Liver (tissue), 8 donors: ENCODE measurements at regions not wholly inside any gene's neighbourhood (a gene's known extent, or its start where the extent isn't known, plus 50 kb on each side); places are given as distances from the start of the nearest gene placed in this dataset.

Experiments
- DNase-seq: peaks from one replicate; pipeline ENCODE4 v3.0.0-alpha.2; 2017; ENCODE audit warnings: low spot score
- H3K27ac ChIP-seq, 2 donors: one replicate each; pipeline ENCODE4 v1.7.0; 2013; ENCODE audit warnings: inconsistent platforms in 2 of 2, low read length in 2 of 2, control low read depth in 1 of 2, low read depth in 1 of 2, mild to moderate bottlenecking in 1 of 2
- H3K27me3 ChIP-seq, 4 donors: one replicate each; pipeline versions ENCODE4 v1.6.1 to v1.7.0; 2013; ENCODE audit warnings: low read length in 3 of 4, inconsistent platforms in 1 of 4, mild to moderate bottlenecking in 1 of 4, moderate library complexity in 1 of 4; ENCODE audit not compliant: control insufficient read depth in 4 of 4, insufficient read depth in 4 of 4
- H3K36me3 ChIP-seq, 4 donors: one replicate each; pipeline versions ENCODE4 v1.6.1 to v1.7.0; 2013; ENCODE audit warnings: low read length in 3 of 4, mild to moderate bottlenecking in 3 of 4, low read depth in 1 of 4, moderate library complexity in 1 of 4; ENCODE audit not compliant: control insufficient read depth in 4 of 4, insufficient read depth in 3 of 4
- H3K4me1 ChIP-seq, 4 donors: one replicate each; pipeline versions ENCODE4 v1.6.1 to v1.7.0; 2013; ENCODE audit warnings: low read length in 3 of 4, mild to moderate bottlenecking in 3 of 4, moderate library complexity in 1 of 4; ENCODE audit not compliant: control insufficient read depth in 4 of 4, insufficient read depth in 4 of 4
- H3K4me3 ChIP-seq, 3 donors: one replicate each; pipeline versions ENCODE4 v1.6.1 to v1.7.0; 2013; ENCODE audit warnings: low read length in 3 of 3, control low read depth in 1 of 3, low read depth in 1 of 3, mild to moderate bottlenecking in 1 of 3
- H3K9ac ChIP-seq, 2 donors: one replicate each; pipeline ENCODE4 v1.7.0; 2013; ENCODE audit warnings: low read length in 2 of 2, mild to moderate bottlenecking in 2 of 2, moderate library complexity in 2 of 2, control low read depth in 1 of 2, low read depth in 1 of 2
- H3K9me3 ChIP-seq, 4 donors: one replicate each; pipeline versions ENCODE4 v1.6.1 to v1.7.0; 2013; ENCODE audit warnings: low read length in 3 of 4; ENCODE audit not compliant: control insufficient read depth in 4 of 4
- CTCF ChIP-seq: fragments of 150-350 bp; IDR thresholded peaks from 2 replicates; pipeline ENCODE4 v1.5.1; 2017; ENCODE audit warnings: improper control_type of control experiment, low read depth, low read length; ENCODE audit not compliant: missing input control
- EGR1 ChIP-seq, 2 donors: IDR thresholded peaks; 2 replicates each; pipeline ENCODE4 v1.6.1; 2016 to 2018; ENCODE audit warnings: antibody characterized with exemption in 2 of 2, low read depth in 2 of 2
- FOXA1 ChIP-seq: IDR thresholded peaks from 2 replicates; pipeline ENCODE4 v1.6.1; 2016; ENCODE audit warnings: antibody characterized with exemption
- GABPA ChIP-seq, 2 donors: IDR thresholded peaks in 1 of 2; conservative IDR thresholded peaks in 1 of 2; 2 replicates each; pipeline ENCODE4 v1.6.1; 2016; ENCODE audit warnings: antibody characterized with exemption in 2 of 2, mild to moderate bottlenecking in 1 of 2, moderate library complexity in 1 of 2
- JUND ChIP-seq, 2 donors: IDR thresholded peaks; 2 replicates each; pipeline ENCODE4 v1.6.1; 2016; ENCODE audit warnings: antibody characterized with exemption in 2 of 2
- NR2F2 ChIP-seq: IDR thresholded peaks from 2 replicates; pipeline ENCODE4 v1.6.1; 2016; ENCODE audit warnings: antibody characterized with exemption
- RAD21 ChIP-seq, 2 donors: IDR thresholded peaks; 2 replicates each; pipeline ENCODE4 v1.6.1; 2016; ENCODE audit warnings: antibody characterized with exemption in 2 of 2, mild to moderate bottlenecking in 2 of 2
- TAF1 ChIP-seq: conservative IDR thresholded peaks from 2 replicates; pipeline ENCODE4 v1.6.1; 2016; ENCODE audit warnings: antibody characterized with exemption, mild to moderate bottlenecking
- WGBS: extraction: QIAGEN DNeasy Blood & Tissue Kit; methylation state at CpG from one replicate; pipeline ENCODE4 v1.1.7; 2013; 5-methylcytosine and 5-hydroxymethylcytosine counted together
- TF ChIP-seq, protein P1 (sequence below): IDR thresholded peaks from 2 replicates; pipeline ENCODE4 v1.6.1; 2016; ENCODE audit warnings: antibody characterized with exemption
- TF ChIP-seq, protein P2 (sequence below): IDR thresholded peaks from 2 replicates; pipeline ENCODE4 v1.6.1; 2016; ENCODE audit warnings: antibody characterized with exemption, mild to moderate bottlenecking
- donor health status: healthy.
- donor health status: healthy.
- donor health status: healthy.
- donor health status: healthy.
- donor health status: healthy.

DNA sequence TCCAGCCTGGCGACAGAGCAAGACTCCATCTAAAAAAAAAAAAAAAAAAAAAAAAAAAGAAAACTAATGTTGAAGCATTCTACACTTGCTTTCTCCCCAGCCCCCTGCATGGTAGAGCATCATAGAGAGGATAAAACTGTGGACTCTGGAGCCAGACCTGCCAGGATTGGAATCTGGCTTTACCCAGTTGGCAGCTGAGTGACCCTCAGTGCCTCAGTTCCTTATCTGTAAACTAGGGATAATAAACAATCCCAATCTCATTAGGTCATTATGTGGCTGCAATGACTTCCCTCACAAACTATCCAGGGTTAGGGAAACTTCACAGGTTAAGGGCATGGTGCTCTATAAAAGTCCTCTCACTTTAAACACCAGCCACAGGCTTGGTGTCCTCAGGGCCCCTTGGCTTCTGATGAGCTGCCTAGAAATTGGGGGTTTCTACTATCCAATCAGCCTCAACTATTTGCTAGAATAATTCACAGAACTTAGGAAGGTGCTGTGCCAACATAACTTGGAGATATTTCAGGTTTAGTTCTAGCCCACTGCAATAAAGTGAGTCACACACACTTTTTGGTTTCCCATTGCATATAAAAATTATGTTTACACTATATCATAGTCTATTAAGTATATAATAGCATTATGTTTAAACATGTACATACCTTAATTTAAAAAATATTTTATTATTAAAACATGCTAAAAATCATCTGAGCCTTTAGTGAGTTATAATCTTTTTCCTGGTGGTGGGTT, 180.5 kb upstream of the B3GALT2 start:
- Histone ChIP-seq H3K9me3 (no peaks in the 10 kb centered on the region), H3K4me3 (no peak overlapping the region), H3K4me1 (no peaks in the 10 kb centered on the region), H3K27me3 (peaks cover 0 to 3% (median 0%) of the 10 kb centered on the region in 4 donors), H3K9ac (no peak overlapping the region), H3K27ac (no peak overlapping the region), H3K36me3 (no peaks in the 10 kb centered on the region)
- WGBS: 92% methylated on average over 1 of the region's 1 CpG
- TF ChIP-seq JUND (IDR thresholded peaks at IDR 0.05) (no peak), TAF1 (no peak), FOXA1 (no peak), GABPA (IDR thresholded peaks at IDR 0.05 in 1 of 2, conservative IDR thresholded peaks at IDR 0.05 in 1 of 2) (no peak), EGR1 (IDR thresholded peaks at IDR 0.05; ENCODE audit: low read depth in 2 of 2) (no peak)
- TF ChIP-seq, protein P1, sequence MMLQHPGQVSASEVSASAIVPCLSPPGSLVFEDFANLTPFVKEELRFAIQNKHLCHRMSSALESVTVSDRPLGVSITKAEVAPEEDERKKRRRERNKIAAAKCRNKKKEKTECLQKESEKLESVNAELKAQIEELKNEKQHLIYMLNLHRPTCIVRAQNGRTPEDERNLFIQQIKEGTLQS: no peak
- DNase-seq: no peak

- 91% methylated on average over 2 of the region's 2 CpGs for WGBS
- no peak overlapping the region for H3K27ac ChIP-seq
These were observed 179.6 kb upstream of the B3GALT2 start for GRCh38 chr1:193365966-193366365.

More at GRCh38 chr1:193365966-193366365, 179.6 kb upstream of the B3GALT2 start:
- Histone ChIP-seq H3K9ac (no peak overlapping the region), H3K9me3 (no peaks in the 10 kb centered on the region), H3K36me3 (no peaks in the 10 kb centered on the region), H3K27me3 (peaks cover 0 to 3% (median 0%) of the 10 kb centered on the region in 4 donors), H3K4me3 (no peak overlapping the region), H3K4me1 (no peaks in the 10 kb centered on the region)
- TF ChIP-seq NR2F2 (no peak), JUND (IDR thresholded peaks at IDR 0.05) (no peak), RAD21 (IDR thresholded peaks at IDR 0.05) (no peak), CTCF (no peak)
- TF ChIP-seq, protein P2, sequence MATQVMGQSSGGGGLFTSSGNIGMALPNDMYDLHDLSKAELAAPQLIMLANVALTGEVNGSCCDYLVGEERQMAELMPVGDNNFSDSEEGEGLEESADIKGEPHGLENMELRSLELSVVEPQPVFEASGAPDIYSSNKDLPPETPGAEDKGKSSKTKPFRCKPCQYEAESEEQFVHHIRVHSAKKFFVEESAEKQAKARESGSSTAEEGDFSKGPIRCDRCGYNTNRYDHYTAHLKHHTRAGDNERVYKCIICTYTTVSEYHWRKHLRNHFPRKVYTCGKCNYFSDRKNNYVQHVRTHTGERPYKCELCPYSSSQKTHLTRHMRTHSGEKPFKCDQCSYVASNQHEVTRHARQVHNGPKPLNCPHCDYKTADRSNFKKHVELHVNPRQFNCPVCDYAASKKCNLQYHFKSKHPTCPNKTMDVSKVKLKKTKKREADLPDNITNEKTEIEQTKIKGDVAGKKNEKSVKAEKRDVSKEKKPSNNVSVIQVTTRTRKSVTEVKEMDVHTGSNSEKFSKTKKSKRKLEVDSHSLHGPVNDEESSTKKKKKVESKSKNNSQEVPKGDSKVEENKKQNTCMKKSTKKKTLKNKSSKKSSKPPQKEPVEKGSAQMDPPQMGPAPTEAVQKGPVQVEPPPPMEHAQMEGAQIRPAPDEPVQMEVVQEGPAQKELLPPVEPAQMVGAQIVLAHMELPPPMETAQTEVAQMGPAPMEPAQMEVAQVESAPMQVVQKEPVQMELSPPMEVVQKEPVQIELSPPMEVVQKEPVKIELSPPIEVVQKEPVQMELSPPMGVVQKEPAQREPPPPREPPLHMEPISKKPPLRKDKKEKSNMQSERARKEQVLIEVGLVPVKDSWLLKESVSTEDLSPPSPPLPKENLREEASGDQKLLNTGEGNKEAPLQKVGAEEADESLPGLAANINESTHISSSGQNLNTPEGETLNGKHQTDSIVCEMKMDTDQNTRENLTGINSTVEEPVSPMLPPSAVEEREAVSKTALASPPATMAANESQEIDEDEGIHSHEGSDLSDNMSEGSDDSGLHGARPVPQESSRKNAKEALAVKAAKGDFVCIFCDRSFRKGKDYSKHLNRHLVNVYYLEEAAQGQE: no peak
- DNase-seq: no peak
